ENCODE measurements at regions not wholly inside any gene's neighbourhood (a gene's known extent, or its start where the extent isn't known, plus 50 kb on each side); places are given as distances from the start of the nearest gene placed in this dataset.

GRCh38 chr3:180097626-180098025 lies 60.9 kb upstream of the PEX5L start:
- DNase-seq (no peak), ATAC-seq (ENCODE audit: low read depth) (no peak)
- peaks cover 0 to 5% (median 0%) of the 10 kb centered on the region in 3 donors for H3K9me3 ChIP-seq (ENCODE audit: control extremely low read depth in 1 of 3, control insufficient read depth in 2 of 3, insufficient read depth in 1 of 3, low read length in 2 of 3)
- H3K4me2 ChIP-seq (replicated peaks; ENCODE audit: low read depth, low read length, poor library complexity, severe bottlenecking), result no peak overlapping the region
- H2AFZ ChIP-seq (ENCODE audit: insufficient read depth, low read depth, low read length, poor library complexity, severe bottlenecking), result no peak overlapping the region
- no peak overlapping the region for H3K4me3 ChIP-seq (ENCODE audit: control extremely low read depth in 1 of 5, extremely low read depth in 1 of 5, insufficient read depth in 1 of 5, low read depth in 2 of 5, low read length in 4 of 5)
- Mint-ChIP-seq H3K27me3 (no peaks in the 10 kb centered on the region), H3K4me3 (no peak overlapping the region), H3K27ac (no peak overlapping the region), H3K9me3 (ENCODE audit: insufficient read depth) (peaks cover 1% of the 10 kb centered on the region), H3K4me1 (no peaks in the 10 kb centered on the region)
- CTCF ChIA-PET, result interaction anchor here (0.5 kb wide), 1 partner anchor 448 kb away, joined by 5 read pairs; no protein-coding TSS in a partner anchor
- no peaks in the 10 kb centered on the region for H3K4me1 ChIP-seq (ENCODE audit: control insufficient read depth in 2 of 2, insufficient read depth in 2 of 2, low read length in 2 of 2)
- intact Hi-C loops (cut with micrococcal nuclease), result no loop called here
- no peak overlapping the region for H3K9ac ChIP-seq (ENCODE audit: low read length)
- POLR2A ChIA-PET, result no interaction called here
- TF ChIP-seq CTCF (IDR thresholded peaks at IDR 0.05), result no peak
- TF ChIP-seq EZH2 (IDR thresholded peaks at IDR 0.05; ENCODE audit: borderline replicate concordance, insufficient read depth, low read depth, low read length, poor library complexity, severe bottlenecking), result no peak
- H3K27ac ChIP-seq (ENCODE audit: low read length in 2 of 2), result no peak overlapping the region
- H3K27me3 ChIP-seq (replicated peaks in 1 of 4; ENCODE audit: control extremely low read depth in 1 of 4, control insufficient read depth in 3 of 4, insufficient read depth in 4 of 4, low read length in 3 of 4), result no peaks in the 10 kb centered on the region
- no peaks in the 10 kb centered on the region for H3K36me3 ChIP-seq (replicated peaks in 1 of 2; ENCODE audit: control extremely low read depth in 1 of 2, control insufficient read depth in 1 of 2, extremely low read depth in 1 of 2, insufficient read depth in 2 of 2, low read length in 1 of 2)
- no peaks in the 10 kb centered on the region for H4K20me1 ChIP-seq (ENCODE audit: control insufficient read depth, insufficient read depth, low read length, poor library complexity, severe bottlenecking)
- H3K79me2 ChIP-seq (ENCODE audit: control insufficient read depth, insufficient read depth, low read length), result no peaks in the 10 kb centered on the region
- WGBS (ENCODE audit: insufficient coverage), result no CpG with 5 or more reads among the region's 1 CpG

- DNase-seq (no peak), ATAC-seq (ENCODE audit: low read depth) (no peak)
- no peak overlapping the region for H3K4me3 Mint-ChIP-seq
- TF ChIP-seq EZH2 (IDR thresholded peaks at IDR 0.05; ENCODE audit: borderline replicate concordance, insufficient read depth, low read depth, low read length, poor library complexity, severe bottlenecking), result no peak
- TF ChIP-seq CTCF (IDR thresholded peaks at IDR 0.05), result no peak
- H3K4me1 Mint-ChIP-seq, result no peaks in the 10 kb centered on the region
- Histone ChIP-seq H2AFZ (ENCODE audit: insufficient read depth, low read depth, low read length, poor library complexity, severe bottlenecking) (no peak overlapping the region), H3K4me1 (ENCODE audit: control insufficient read depth in 2 of 2, insufficient read depth in 2 of 2, low read length in 2 of 2) (no peaks in the 10 kb centered on the region), H3K9me3 (ENCODE audit: control extremely low read depth in 1 of 3, control insufficient read depth in 2 of 3, insufficient read depth in 1 of 3, low read length in 2 of 3) (peaks cover 0 to 5% (median 0%) of the 10 kb centered on the region in 3 donors), H3K79me2 (ENCODE audit: control insufficient read depth, insufficient read depth, low read length) (no peaks in the 10 kb centered on the region), H3K4me2 (replicated peaks; ENCODE audit: low read depth, low read length, poor library complexity, severe bottlenecking) (no peak overlapping the region), H3K27me3 (replicated peaks in 1 of 4; ENCODE audit: control extremely low read depth in 1 of 4, control insufficient read depth in 3 of 4, insufficient read depth in 4 of 4, low read length in 3 of 4) (no peaks in the 10 kb centered on the region), H3K36me3 (replicated peaks in 1 of 2; ENCODE audit: control extremely low read depth in 1 of 2, control insufficient read depth in 1 of 2, extremely low read depth in 1 of 2, insufficient read depth in 2 of 2, low read length in 1 of 2) (no peaks in the 10 kb centered on the region), H3K27ac (ENCODE audit: low read length in 2 of 2) (no peak overlapping the region), H4K20me1 (ENCODE audit: control insufficient read depth, insufficient read depth, low read length, poor library complexity, severe bottlenecking) (no peaks in the 10 kb centered on the region), H3K4me3 (ENCODE audit: control extremely low read depth in 1 of 5, extremely low read depth in 1 of 5, insufficient read depth in 1 of 5, low read depth in 2 of 5, low read length in 4 of 5) (no peak overlapping the region), H3K9ac (ENCODE audit: low read length) (no peak overlapping the region)
- WGBS (ENCODE audit: insufficient coverage), result 87% methylated on average over 11 of the region's 11 CpGs
- CTCF ChIA-PET, result no interaction called here
- no peaks in the 10 kb centered on the region for H3K27me3 Mint-ChIP-seq
- no peaks in the 10 kb centered on the region for H3K9me3 Mint-ChIP-seq (ENCODE audit: insufficient read depth)
- POLR2A ChIA-PET, result no interaction called here
- intact Hi-C loops (cut with micrococcal nuclease), result no loop called here
- H3K27ac Mint-ChIP-seq, result no peak overlapping the region
Measured at GRCh38 chr3:180102134-180102533, 65.4 kb upstream of the PEX5L start.
